ENCODE measurements at regions not wholly inside any gene's neighbourhood (a gene's known extent, or its start where the extent isn't known, plus 50 kb on each side); places are given as distances from the start of the nearest gene placed in this dataset.
"Not testable (repeated sequence)": the region's sequence is repeated elsewhere in the genome, so short reads cannot be mapped to it uniquely, and the experiment has no call there.

DNA sequence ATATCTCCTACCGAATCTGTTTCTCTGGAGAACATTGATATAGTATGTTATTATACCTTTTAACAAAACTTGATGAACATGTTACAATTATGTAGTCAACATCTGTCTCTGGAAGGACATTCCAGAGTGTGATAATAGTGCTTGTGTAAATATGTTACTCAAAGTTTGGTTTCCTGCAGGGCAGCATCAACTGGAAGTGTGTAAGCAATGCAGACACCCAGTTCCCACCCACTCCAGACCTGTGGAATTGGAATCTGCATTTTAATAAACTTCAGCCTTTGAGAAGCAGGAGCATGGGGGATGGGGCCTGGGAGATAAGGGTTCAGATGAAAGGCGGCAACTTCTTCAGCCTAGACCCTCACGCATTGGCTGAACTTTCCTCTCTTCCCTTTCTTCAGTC, 398.9 kb downstream of the RND3 start:
- Histone ChIP-seq H3K27me3 (ENCODE audit: control insufficient read depth, insufficient read depth, low read length) (no peaks in the 10 kb centered on the region), H3K4me3 (ENCODE audit: low read length) (no peak overlapping the region), H3K9ac (ENCODE audit: low read length) (no peak overlapping the region), H3K4me1 (ENCODE audit: control insufficient read depth, insufficient read depth, low read length) (no peaks in the 10 kb centered on the region), H3K36me3 (ENCODE audit: control insufficient read depth, insufficient read depth, low read length) (no peaks in the 10 kb centered on the region), H3K27ac (ENCODE audit: low read depth, low read length) (no peak overlapping the region)

GRCh38 chr2:150085478-150085877, 402.0 kb downstream of the RND3 start:
- Histone ChIP-seq H3K27me3 (ENCODE audit: control insufficient read depth, insufficient read depth, low read length) (no peaks in the 10 kb centered on the region), H3K4me1 (ENCODE audit: control insufficient read depth, insufficient read depth, low read length) (no peaks in the 10 kb centered on the region), H3K9ac (ENCODE audit: low read length) (no peak overlapping the region), H3K27ac (ENCODE audit: low read depth, low read length) (no peak overlapping the region), H3K4me3 (ENCODE audit: low read length) (no peak overlapping the region), H3K36me3 (ENCODE audit: control insufficient read depth, insufficient read depth, low read length) (no peaks in the 10 kb centered on the region)

DNA sequence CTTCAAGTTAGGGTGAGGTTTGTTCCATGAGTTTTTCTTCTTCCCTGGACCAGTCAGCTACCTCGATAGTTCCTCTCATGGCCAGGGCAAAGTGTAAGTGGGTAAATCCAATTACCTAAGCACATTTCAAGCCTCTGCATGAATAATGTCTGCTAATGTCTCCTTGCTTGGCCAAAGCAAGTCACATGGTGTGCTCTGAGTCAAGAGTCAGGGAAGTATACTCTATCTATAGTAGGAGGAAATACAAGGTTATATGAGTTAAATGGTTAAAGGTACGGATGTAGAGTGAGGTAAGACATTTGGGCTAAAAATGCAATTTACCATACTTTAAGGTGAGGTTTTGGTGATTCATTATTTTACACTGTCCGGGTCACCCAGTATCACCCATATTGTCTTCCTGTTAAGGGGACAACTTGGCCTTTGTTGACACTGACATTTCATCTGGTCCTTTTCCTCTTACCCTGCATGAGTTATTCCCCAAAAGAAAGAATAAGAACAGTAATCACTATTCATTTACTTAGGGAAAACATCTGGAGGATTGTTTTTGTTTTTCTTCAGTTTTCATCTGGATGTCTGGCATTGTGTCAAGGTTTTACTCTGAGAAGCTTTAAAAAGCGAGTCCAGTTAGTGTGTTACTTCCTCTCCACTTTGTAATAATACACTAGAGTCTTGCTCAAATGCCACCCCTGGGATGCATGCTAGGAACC, 405.5 kb downstream of the RND3 start:
- no peaks in the 10 kb centered on the region for H3K36me3 ChIP-seq (ENCODE audit: control insufficient read depth, insufficient read depth, low read length)
- no peaks in the 10 kb centered on the region for H3K27me3 ChIP-seq (ENCODE audit: control insufficient read depth, insufficient read depth, low read length)
- no peak overlapping the region for H3K4me3 ChIP-seq (ENCODE audit: low read length)
- H3K27ac ChIP-seq (ENCODE audit: low read depth, low read length), result no peak overlapping the region
- no peak overlapping the region for H3K9ac ChIP-seq (ENCODE audit: low read length)
- H3K4me1 ChIP-seq (ENCODE audit: control insufficient read depth, insufficient read depth, low read length), result no peaks in the 10 kb centered on the region

GRCh38 chr2:150076281-150076680, 411.2 kb downstream of the RND3 start:
- Histone ChIP-seq H3K4me1 (ENCODE audit: control insufficient read depth, insufficient read depth, low read length) (no peaks in the 10 kb centered on the region), H3K27me3 (ENCODE audit: control insufficient read depth, insufficient read depth, low read length) (no peaks in the 10 kb centered on the region), H3K27ac (ENCODE audit: low read depth, low read length) (no peak overlapping the region), H3K4me3 (ENCODE audit: low read length) (no peak overlapping the region), H3K9ac (ENCODE audit: low read length) (no peak overlapping the region), H3K36me3 (ENCODE audit: control insufficient read depth, insufficient read depth, low read length) (no peaks in the 10 kb centered on the region)

DNA sequence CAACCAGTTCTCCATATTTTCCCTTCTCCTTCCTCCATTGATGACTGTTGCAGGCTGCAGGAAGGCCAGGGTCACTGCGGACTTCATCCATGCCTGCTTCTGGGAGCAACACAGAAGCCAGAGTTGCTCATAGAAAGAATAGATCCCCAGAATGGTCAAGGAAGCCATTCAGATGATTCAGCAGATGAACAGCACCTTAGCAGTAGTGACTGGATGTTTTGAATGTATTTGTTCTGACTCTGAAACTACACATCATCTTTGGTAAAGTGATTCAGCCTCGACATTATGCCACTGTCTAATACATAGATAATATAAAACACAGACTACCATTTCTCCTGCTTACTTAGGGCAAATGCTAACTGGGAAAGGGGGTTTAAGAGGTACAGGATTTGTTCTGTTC, 411.6 kb downstream of the RND3 start:
- Histone ChIP-seq H3K27ac (ENCODE audit: low read depth, low read length) (no peak overlapping the region), H3K27me3 (ENCODE audit: control insufficient read depth, insufficient read depth, low read length) (no peaks in the 10 kb centered on the region), H3K4me3 (ENCODE audit: low read length) (no peak overlapping the region), H3K36me3 (ENCODE audit: control insufficient read depth, insufficient read depth, low read length) (no peaks in the 10 kb centered on the region), H3K4me1 (ENCODE audit: control insufficient read depth, insufficient read depth, low read length) (no peaks in the 10 kb centered on the region), H3K9ac (ENCODE audit: low read length) (no peak overlapping the region)

GRCh38 chr2:150066490-150066889, 421.0 kb downstream of the RND3 start:
- Histone ChIP-seq H3K27ac (ENCODE audit: low read depth, low read length) (no peak overlapping the region), H3K36me3 (ENCODE audit: control insufficient read depth, insufficient read depth, low read length) (no peaks in the 10 kb centered on the region), H3K4me3 (ENCODE audit: low read length) (no peak overlapping the region), H3K9ac (ENCODE audit: low read length) (no peak overlapping the region), H3K4me1 (ENCODE audit: control insufficient read depth, insufficient read depth, low read length) (peaks cover 14% of the 10 kb centered on the region), H3K27me3 (ENCODE audit: control insufficient read depth, insufficient read depth, low read length) (no peaks in the 10 kb centered on the region)

- Histone ChIP-seq H3K36me3 (ENCODE audit: control insufficient read depth, insufficient read depth, low read length) (no peaks in the 10 kb centered on the region), H3K27ac (ENCODE audit: low read depth, low read length) (no peak overlapping the region), H3K4me1 (ENCODE audit: control insufficient read depth, insufficient read depth, low read length) (peaks cover 14% of the 10 kb centered on the region), H3K4me3 (ENCODE audit: low read length) (no peak overlapping the region), H3K9ac (ENCODE audit: low read length) (no peak overlapping the region), H3K27me3 (ENCODE audit: control insufficient read depth, insufficient read depth, low read length) (no peaks in the 10 kb centered on the region)
Measured at GRCh38 chr2:150063931-150064548, 423.4 kb downstream of the RND3 start.

DNA sequence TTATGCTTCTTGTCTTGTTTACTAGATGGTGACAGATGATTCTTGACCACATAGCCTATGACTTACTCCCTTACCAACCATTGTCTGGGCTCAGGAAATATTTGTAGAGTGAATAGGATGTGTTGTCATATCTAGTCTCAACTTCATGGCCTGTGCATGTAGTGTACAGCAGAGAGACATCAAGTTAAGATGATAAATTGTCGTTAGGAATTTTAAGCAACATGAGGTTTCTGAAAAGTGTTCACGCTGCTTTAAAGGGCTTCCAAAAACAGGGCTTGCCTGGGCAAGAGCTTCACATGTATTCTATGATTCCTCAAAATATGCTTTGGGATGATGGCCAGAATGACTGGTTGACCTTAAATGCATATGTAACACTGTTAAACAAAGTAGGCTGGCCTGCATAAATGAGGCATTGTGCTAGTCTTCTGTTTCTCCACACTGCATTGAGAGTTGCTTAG, 424.0 kb downstream of the RND3 start:
- H3K27me3 ChIP-seq (ENCODE audit: control insufficient read depth, insufficient read depth, low read length), result no peaks in the 10 kb centered on the region
- no peak overlapping the region for H3K9ac ChIP-seq (ENCODE audit: low read length)
- H3K27ac ChIP-seq (ENCODE audit: low read depth, low read length), result no peak overlapping the region
- H3K36me3 ChIP-seq (ENCODE audit: control insufficient read depth, insufficient read depth, low read length), result no peaks in the 10 kb centered on the region
- H3K4me1 ChIP-seq (ENCODE audit: control insufficient read depth, insufficient read depth, low read length), result peaks cover 14% of the 10 kb centered on the region
- H3K4me3 ChIP-seq (ENCODE audit: low read length), result no peak overlapping the region

GRCh38 chr2:150062416-150062815, 425.1 kb downstream of the RND3 start:
- no peak overlapping the region for H3K9ac ChIP-seq (ENCODE audit: low read length)
- no peak overlapping the region for H3K4me3 ChIP-seq (ENCODE audit: low read length)
- no peaks in the 10 kb centered on the region for H3K36me3 ChIP-seq (ENCODE audit: control insufficient read depth, insufficient read depth, low read length)
- no peak overlapping the region for H3K27ac ChIP-seq (ENCODE audit: low read depth, low read length)
- H3K27me3 ChIP-seq (ENCODE audit: control insufficient read depth, insufficient read depth, low read length), result no peaks in the 10 kb centered on the region
- H3K4me1 ChIP-seq (ENCODE audit: control insufficient read depth, insufficient read depth, low read length), result peaks cover 14% of the 10 kb centered on the region

DNA sequence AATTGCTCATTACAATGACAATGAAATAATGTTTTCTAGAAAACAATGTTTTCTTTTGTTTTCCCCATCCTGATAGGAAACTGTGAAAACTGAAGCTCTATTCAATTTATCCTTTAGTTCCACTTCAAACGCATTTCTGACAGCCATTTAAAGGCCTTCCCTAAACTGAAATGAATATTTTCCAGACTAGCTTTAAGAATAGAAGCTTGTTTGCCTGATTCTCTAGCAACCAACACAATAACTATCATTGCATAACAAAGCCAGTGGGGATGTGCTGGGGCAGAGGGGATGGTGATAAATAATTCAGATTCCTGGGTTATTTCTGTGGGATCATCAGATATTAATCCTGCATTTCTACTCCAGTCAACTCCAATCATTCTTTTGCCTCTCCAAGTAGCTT, 427.1 kb downstream of the RND3 start:
- H3K4me1 ChIP-seq (ENCODE audit: control insufficient read depth, insufficient read depth, low read length), result peaks cover 14% of the 10 kb centered on the region
- H3K27ac ChIP-seq (ENCODE audit: low read depth, low read length), result no peak overlapping the region
- H3K4me3 ChIP-seq (ENCODE audit: low read length), result no peak overlapping the region
- no peak overlapping the region for H3K9ac ChIP-seq (ENCODE audit: low read length)
- H3K36me3 ChIP-seq (ENCODE audit: control insufficient read depth, insufficient read depth, low read length), result no peaks in the 10 kb centered on the region
- H3K27me3 ChIP-seq (ENCODE audit: control insufficient read depth, insufficient read depth, low read length), result no peaks in the 10 kb centered on the region

DNA sequence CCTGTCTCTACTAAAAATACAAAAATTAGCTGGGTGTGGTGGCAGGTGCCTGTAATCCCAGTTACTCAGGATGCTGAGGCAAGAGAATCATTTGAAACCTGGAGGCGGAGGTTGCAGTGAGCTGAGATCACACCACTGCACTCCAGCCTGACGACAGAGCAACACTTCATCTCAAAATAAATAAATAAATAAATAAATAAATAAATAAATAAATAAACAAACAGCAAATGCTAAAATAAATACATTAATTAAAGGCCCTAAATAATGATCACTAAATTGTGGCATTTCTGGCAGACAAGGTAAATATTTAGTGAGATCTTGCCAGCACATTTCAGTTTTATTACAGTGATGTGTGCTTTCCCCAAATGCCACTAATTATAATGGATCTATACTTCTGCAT, 427.8 kb downstream of the RND3 start:
- H3K4me3 ChIP-seq (ENCODE audit: low read length); H3K27me3 ChIP-seq (ENCODE audit: control insufficient read depth, insufficient read depth, low read length); H3K9ac ChIP-seq (ENCODE audit: low read length); H3K27ac ChIP-seq (ENCODE audit: low read depth, low read length); H3K36me3 ChIP-seq (ENCODE audit: control insufficient read depth, insufficient read depth, low read length): not testable (repeated sequence)
- H3K4me1 ChIP-seq (ENCODE audit: control insufficient read depth, insufficient read depth, low read length), result peaks cover 14% of the 10 kb centered on the region

DNA sequence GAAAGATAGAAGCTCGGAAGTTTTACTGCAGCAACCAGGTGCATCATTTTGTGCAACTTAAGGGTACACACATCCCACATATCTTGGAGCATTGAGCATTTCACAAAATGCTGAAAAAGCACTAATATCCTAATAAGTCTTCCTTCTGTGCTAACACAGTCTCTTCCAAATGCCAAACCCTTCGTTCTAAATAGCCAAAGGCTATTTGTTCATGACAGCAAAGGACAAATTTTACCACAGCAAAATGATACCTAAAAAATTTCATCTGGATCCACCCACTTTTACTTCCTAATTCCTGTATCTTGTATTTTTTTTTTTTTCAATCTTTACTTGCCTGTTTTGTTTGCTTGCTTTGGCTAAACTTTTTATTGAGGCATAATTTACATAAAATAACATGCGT, 435.0 kb downstream of the RND3 start:
- Histone ChIP-seq H3K27ac (ENCODE audit: low read depth, low read length) (no peak overlapping the region), H3K4me1 (ENCODE audit: control insufficient read depth, insufficient read depth, low read length) (no peaks in the 10 kb centered on the region), H3K36me3 (ENCODE audit: control insufficient read depth, insufficient read depth, low read length) (no peaks in the 10 kb centered on the region), H3K27me3 (ENCODE audit: control insufficient read depth, insufficient read depth, low read length) (no peaks in the 10 kb centered on the region), H3K4me3 (ENCODE audit: low read length) (no peak overlapping the region), H3K9ac (ENCODE audit: low read length) (no peak overlapping the region)

DNA sequence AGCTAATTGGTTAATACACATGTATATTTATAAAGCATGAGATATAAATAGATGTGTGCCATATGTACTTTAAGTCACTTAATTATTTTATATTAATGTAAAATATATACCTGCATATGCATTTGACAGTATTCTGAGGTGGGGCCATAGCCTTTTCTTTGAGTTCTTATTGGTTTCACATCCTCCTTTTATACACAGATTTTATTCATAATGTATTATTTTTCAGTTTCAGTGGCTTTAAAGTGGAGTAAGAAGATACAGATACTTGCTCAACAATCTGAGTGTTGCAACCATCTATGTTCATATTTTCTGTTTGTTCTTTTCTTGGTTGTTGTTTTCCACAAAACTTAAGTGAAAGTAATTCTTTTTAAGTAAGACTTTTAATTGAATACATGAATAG, 436.5 kb downstream of the RND3 start:
- Histone ChIP-seq H3K9ac (ENCODE audit: low read length) (no peak overlapping the region), H3K27ac (ENCODE audit: low read depth, low read length) (no peak overlapping the region), H3K36me3 (ENCODE audit: control insufficient read depth, insufficient read depth, low read length) (no peaks in the 10 kb centered on the region), H3K4me3 (ENCODE audit: low read length) (no peak overlapping the region), H3K4me1 (ENCODE audit: control insufficient read depth, insufficient read depth, low read length) (no peaks in the 10 kb centered on the region), H3K27me3 (ENCODE audit: control insufficient read depth, insufficient read depth, low read length) (no peaks in the 10 kb centered on the region)

All from rectal smooth muscle tissue (tissue), 1 donor.